ENCODE measurements at regions not wholly inside any gene's neighbourhood (a gene's known extent, or its start where the extent isn't known, plus 50 kb on each side); places are given as distances from the start of the nearest gene placed in this dataset.

DNA sequence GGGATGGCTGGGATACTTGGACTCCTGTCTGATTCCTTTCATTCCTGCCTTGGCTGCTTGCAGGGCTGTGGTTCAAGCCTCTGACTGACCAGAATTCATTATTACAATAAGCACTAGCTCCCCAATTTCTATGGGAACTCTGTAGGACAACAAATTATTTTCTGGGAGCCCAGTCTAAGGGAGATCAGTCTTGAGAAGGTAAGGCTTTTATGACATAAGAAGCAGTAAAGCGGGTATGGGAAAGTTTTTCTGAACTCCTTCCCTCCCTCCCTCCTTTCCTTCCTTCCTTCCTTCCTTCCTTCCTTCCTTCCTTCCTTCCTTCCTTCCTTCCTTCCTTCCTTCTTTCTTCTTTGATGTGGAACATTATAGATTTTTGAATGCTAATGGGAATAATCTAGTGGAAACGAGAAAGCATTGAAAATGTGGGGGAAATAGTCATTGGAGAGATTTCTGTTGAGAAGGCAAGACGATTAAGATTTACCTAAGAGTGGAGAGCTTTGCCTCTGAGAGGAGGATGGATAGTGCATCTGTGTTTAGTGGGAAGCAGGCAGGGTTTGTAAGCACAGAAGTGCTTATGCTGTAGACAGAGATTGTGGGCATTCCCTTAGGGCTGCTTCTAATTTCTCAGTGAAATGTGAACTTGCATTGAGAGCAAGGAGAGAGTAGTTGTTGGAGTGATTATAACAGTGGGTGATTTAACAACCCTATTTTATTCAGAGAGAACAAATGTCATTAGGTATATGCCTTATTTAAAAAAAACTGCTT, 201.5 kb downstream of the DNAJB9 start:
- TF ChIP-seq POLR2A (IDR thresholded peaks at IDR 0.05) (no peak), POLR2AphosphoS5 (IDR thresholded peaks at IDR 0.05; ENCODE audit: insufficient read depth in 1 of 2, low read depth in 1 of 2) (no peak)
